ENCODE measurements at regions not wholly inside any gene's neighbourhood (a gene's known extent, or its start where the extent isn't known, plus 50 kb on each side); places are given as distances from the start of the nearest gene placed in this dataset.
"Not testable (repeated sequence)": the region's sequence is repeated elsewhere in the genome, so short reads cannot be mapped to it uniquely, and the experiment has no call there.

DNA sequence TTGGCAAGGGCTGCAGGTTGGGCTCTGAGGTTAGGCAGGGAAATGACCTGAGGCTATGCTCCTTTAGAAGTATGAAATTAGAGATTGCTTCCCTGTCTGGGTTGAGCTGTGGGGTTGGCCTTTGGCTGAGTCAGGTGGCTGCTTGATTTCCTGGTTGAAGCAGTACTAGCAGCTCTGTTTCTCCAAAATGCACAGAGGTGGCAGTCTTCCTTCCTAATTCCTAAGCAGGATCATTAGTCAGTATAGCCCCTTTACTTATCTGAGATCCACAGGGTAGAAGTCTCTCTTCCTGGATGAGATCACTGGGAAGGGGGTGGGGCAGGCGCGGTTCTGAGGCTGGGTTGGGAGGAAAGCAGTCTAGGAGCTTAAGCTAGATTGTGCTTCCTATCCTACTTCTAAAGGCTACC lies 1917.5 kb downstream of the LRRC4C start:
- no peak for DNase-seq (ENCODE audit: low spot score)
- in situ Hi-C loops (cut with HindIII; ENCODE audit: extremely low pct_ligation_motif_present, low pct_unique_long_range_greater_than_20kb) (no loop called here), intact Hi-C loops (cut with micrococcal nuclease; ENCODE audit: unreplicated experiment) (no loop called here)
- H3K4me2 ChIP-seq (ENCODE audit: low read depth, low read length): no peak overlapping the region
- no TSS peak for BruUV-seq (replicated peaks)
- no peak overlapping the region for H3K4me3 ChIP-seq (replicated peaks in 1 of 3; ENCODE audit: insufficient read depth in 1 of 3, low read depth in 2 of 3, low read length in 3 of 3)
- no peak overlapping the region for H3K27ac ChIP-seq (ENCODE audit: extremely low read length, insufficient read depth, low read length)
- H4K20me1 ChIP-seq (ENCODE audit: insufficient read depth, low read length): no peaks in the 10 kb centered on the region
- ChIA-PET POLR2A (no interaction called here), CTCF (ENCODE audit: low intra/inter-chr PET ratio, low total read pairs) (no interaction called here)
- no peaks in the 10 kb centered on the region for H3K36me3 ChIP-seq (replicated peaks in 1 of 2; ENCODE audit: control insufficient read depth in 1 of 2, insufficient read depth in 2 of 2, low read length in 2 of 2)
- H3K27me3 ChIP-seq (ENCODE audit: control insufficient read depth in 1 of 2, insufficient read depth in 2 of 2, low read length in 2 of 2): no peaks in the 10 kb centered on the region
- no peaks in the 10 kb centered on the region for H3K79me2 ChIP-seq (ENCODE audit: insufficient read depth, low read length)
- no CpG with 5 or more reads among the region's 2 CpGs for WGBS (ENCODE audit: low lambda C conversion rate)
- FAIRE-seq: no peak
- H2AFZ ChIP-seq (ENCODE audit: low read length): no peak overlapping the region
- ATAC-seq: no peak
- no peaks in the 10 kb centered on the region for H3K4me1 ChIP-seq (ENCODE audit: insufficient read depth, low read length)
- peaks cover 75% of the 10 kb centered on the region for H3K9me3 ChIP-seq (ENCODE audit: low read length)
- H3K9ac ChIP-seq (ENCODE audit: insufficient read depth, low read depth, low read length): no peak overlapping the region
- TF ChIP-seq PRMT3 (CRISPR knock-in tag; IDR thresholded peaks at IDR 0.05; ENCODE audit: borderline replicate concordance, low read depth) (no peak), MED13 (CRISPR knock-in tag; IDR thresholded peaks at IDR 0.05) (no peak), POGZ (CRISPR knock-in tag; IDR thresholded peaks at IDR 0.05) (no peak), MEIS2 (CRISPR knock-in tag; IDR thresholded peaks at IDR 0.05) (no peak)
- TF ChIP-seq, protein P1, sequence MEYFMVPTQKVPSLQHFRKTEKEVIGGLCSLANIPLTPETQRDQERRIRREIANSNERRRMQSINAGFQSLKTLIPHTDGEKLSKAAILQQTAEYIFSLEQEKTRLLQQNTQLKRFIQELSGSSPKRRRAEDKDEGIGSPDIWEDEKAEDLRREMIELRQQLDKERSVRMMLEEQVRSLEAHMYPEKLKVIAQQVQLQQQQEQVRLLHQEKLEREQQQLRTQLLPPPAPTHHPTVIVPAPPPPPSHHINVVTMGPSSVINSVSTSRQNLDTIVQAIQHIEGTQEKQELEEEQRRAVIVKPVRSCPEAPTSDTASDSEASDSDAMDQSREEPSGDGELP (IDR thresholded peaks at IDR 0.05; ENCODE audit: borderline replicate concordance, low read depth): no peak

DNA sequence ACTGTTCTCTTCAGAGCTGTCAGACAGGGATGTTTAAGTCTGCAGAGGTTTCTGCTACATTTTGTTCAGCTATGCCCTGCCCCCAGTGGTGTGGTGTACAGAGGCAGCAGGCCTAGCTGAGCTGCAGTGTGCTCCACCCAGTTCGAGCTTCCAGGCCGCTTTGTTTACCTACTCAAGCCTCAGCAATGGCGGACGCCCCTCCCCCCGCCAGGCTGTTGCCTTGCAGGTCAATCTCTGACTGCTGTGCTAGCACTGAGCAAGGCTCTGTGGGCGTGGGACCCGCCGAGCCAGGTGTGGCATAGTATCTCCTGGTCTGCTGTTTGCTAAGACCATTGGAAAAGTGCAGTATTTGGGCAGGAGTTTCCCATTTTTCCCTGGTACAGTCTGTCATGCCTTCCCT lies 1923.1 kb downstream of the LRRC4C start:
- H3K4me3 ChIP-seq (replicated peaks in 1 of 3; ENCODE audit: insufficient read depth in 1 of 3, low read depth in 2 of 3, low read length in 3 of 3); H3K36me3 ChIP-seq (replicated peaks in 1 of 2; ENCODE audit: control insufficient read depth in 1 of 2, insufficient read depth in 2 of 2, low read length in 2 of 2); H3K4me2 ChIP-seq (ENCODE audit: low read depth, low read length); H3K27me3 ChIP-seq (ENCODE audit: control insufficient read depth in 1 of 2, insufficient read depth in 2 of 2, low read length in 2 of 2); H2AFZ ChIP-seq (ENCODE audit: low read length); H3K27ac ChIP-seq (ENCODE audit: extremely low read length, insufficient read depth, low read length); H3K79me2 ChIP-seq (ENCODE audit: insufficient read depth, low read length); BruUV-seq (replicated peaks); in situ Hi-C loops (cut with HindIII; ENCODE audit: extremely low pct_ligation_motif_present, low pct_unique_long_range_greater_than_20kb); FAIRE-seq; H3K9ac ChIP-seq (ENCODE audit: insufficient read depth, low read depth, low read length); H3K4me1 ChIP-seq (ENCODE audit: insufficient read depth, low read length); CTCF ChIA-PET (ENCODE audit: low intra/inter-chr PET ratio, low total read pairs); H4K20me1 ChIP-seq (ENCODE audit: insufficient read depth, low read length); POLR2A ChIA-PET; intact Hi-C loops (cut with micrococcal nuclease; ENCODE audit: unreplicated experiment): not testable (repeated sequence)
- H3K9me3 ChIP-seq (ENCODE audit: low read length): peaks cover 52% of the 10 kb centered on the region
- TF ChIP-seq, protein P2, sequence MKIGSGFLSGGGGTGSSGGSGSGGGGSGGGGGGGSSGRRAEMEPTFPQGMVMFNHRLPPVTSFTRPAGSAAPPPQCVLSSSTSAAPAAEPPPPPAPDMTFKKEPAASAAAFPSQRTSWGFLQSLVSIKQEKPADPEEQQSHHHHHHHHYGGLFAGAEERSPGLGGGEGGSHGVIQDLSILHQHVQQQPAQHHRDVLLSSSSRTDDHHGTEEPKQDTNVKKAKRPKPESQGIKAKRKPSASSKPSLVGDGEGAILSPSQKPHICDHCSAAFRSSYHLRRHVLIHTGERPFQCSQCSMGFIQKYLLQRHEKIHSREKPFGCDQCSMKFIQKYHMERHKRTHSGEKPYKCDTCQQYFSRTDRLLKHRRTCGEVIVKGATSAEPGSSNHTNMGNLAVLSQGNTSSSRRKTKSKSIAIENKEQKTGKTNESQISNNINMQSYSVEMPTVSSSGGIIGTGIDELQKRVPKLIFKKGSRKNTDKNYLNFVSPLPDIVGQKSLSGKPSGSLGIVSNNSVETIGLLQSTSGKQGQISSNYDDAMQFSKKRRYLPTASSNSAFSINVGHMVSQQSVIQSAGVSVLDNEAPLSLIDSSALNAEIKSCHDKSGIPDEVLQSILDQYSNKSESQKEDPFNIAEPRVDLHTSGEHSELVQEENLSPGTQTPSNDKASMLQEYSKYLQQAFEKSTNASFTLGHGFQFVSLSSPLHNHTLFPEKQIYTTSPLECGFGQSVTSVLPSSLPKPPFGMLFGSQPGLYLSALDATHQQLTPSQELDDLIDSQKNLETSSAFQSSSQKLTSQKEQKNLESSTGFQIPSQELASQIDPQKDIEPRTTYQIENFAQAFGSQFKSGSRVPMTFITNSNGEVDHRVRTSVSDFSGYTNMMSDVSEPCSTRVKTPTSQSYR (CRISPR knock-in tag; IDR thresholded peaks at IDR 0.05; ENCODE audit: borderline replicate concordance): peak; percentile 62; the same call in 1 of the 2 replicates
- peak; percentile 23 for TF ChIP-seq YY1 (IDR thresholded peaks at IDR 0.05; ENCODE audit: insufficient read depth, insufficient replicate concordance, low read depth, low read length)
- ATAC-seq (peak; percentile 51), DNase-seq (ENCODE audit: low spot score) (peak; percentile 9)
- WGBS (ENCODE audit: low lambda C conversion rate): 0% methylated on average over 1 of the region's 8 CpGs
